ENCODE measurements at regions not wholly inside any gene's neighbourhood (a gene's known extent, or its start where the extent isn't known, plus 50 kb on each side); places are given as distances from the start of the nearest gene placed in this dataset.

DNA sequence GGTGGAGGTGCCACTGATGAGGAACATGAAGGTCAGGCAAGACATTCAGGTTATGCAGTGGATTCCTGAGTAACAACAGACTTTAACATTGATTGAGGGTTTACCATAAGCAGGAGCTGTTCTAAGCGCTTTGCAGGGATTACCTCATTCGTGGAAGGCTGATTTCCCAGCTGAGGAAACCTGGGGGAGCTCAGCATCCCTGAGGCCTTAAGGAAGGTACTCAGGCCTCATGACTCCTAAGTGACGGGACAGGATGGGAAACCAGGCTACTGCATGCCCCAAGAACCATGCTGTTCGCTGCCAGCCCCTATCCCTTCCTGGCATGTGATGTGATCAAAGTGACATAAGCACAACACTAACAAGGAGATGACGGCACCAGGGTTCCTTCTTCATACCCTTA lies 143.6 kb upstream of the NFE2L3 start:
- H3K9me2 ChIP-seq (replicated peaks; ENCODE audit: low read length) = no peaks in the 10 kb centered on the region
- no peaks in the 10 kb centered on the region for H3K4me1 ChIP-seq (ENCODE audit: insufficient read depth, low read length)
- H3F3A ChIP-seq (ENCODE audit: low read length, unreplicated experiment) = no peaks in the 10 kb centered on the region
- DNase-seq (no peak), ATAC-seq (no peak)
- ChIA-PET POLR2A (ENCODE audit: unreplicated experiment) (no interaction called here), CTCF (no interaction called here)
- H3K9ac ChIP-seq (ENCODE audit: low read length) = no peak overlapping the region
- TF ChIP-seq EZH2phosphoT487 (IDR thresholded peaks at IDR 0.05; ENCODE audit: borderline replicate concordance, low read length) = no peak
- TF ChIP-seq, protein P1, sequence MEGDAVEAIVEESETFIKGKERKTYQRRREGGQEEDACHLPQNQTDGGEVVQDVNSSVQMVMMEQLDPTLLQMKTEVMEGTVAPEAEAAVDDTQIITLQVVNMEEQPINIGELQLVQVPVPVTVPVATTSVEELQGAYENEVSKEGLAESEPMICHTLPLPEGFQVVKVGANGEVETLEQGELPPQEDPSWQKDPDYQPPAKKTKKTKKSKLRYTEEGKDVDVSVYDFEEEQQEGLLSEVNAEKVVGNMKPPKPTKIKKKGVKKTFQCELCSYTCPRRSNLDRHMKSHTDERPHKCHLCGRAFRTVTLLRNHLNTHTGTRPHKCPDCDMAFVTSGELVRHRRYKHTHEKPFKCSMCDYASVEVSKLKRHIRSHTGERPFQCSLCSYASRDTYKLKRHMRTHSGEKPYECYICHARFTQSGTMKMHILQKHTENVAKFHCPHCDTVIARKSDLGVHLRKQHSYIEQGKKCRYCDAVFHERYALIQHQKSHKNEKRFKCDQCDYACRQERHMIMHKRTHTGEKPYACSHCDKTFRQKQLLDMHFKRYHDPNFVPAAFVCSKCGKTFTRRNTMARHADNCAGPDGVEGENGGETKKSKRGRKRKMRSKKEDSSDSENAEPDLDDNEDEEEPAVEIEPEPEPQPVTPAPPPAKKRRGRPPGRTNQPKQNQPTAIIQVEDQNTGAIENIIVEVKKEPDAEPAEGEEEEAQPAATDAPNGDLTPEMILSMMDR (conservative IDR thresholded peaks at IDR 0.05; ENCODE audit: low read depth, low read length) = no peak
- no peak for TF ChIP-seq EZH2 (IDR thresholded peaks at IDR 0.05; ENCODE audit: low read length, unreplicated experiment)
- intact Hi-C loops (cut with micrococcal nuclease) = no loop called here
- no peak overlapping the region for H3K27ac ChIP-seq (ENCODE audit: low read length)
- no peak overlapping the region for H3K4me3 ChIP-seq (ENCODE audit: low read length)
- H4K20me1 ChIP-seq (ENCODE audit: low read length) = no peaks in the 10 kb centered on the region
- no TSS peak for BruUV-seq (replicated peaks)
- H3K9me3 ChIP-seq (ENCODE audit: low read length) = no peaks in the 10 kb centered on the region
- no peaks in the 10 kb centered on the region for H3K36me3 ChIP-seq (ENCODE audit: low read depth, low read length)
- H3K79me2 ChIP-seq (ENCODE audit: low read length) = no peaks in the 10 kb centered on the region
- peaks cover 35% of the 10 kb centered on the region for H3K27me3 ChIP-seq (ENCODE audit: low read length)
- H3K4me2 ChIP-seq (ENCODE audit: low read length) = no peak overlapping the region
- H2AFZ ChIP-seq (ENCODE audit: low read length) = no peak overlapping the region

GRCh38 chr7:26011039-26011696 lies 140.8 kb upstream of the NFE2L3 start:
- H3K4me1 ChIP-seq (ENCODE audit: insufficient read depth, low read length) = no peaks in the 10 kb centered on the region
- H3K9me3 ChIP-seq (ENCODE audit: low read length) = no peaks in the 10 kb centered on the region
- intact Hi-C loops (cut with micrococcal nuclease) = no loop called here
- H3K4me2 ChIP-seq (ENCODE audit: low read length) = no peak overlapping the region
- H4K20me1 ChIP-seq (ENCODE audit: low read length) = no peaks in the 10 kb centered on the region
- ChIA-PET POLR2A (ENCODE audit: unreplicated experiment) (no interaction called here), CTCF (no interaction called here)
- H3K4me3 ChIP-seq (ENCODE audit: low read length) = no peak overlapping the region
- H3K9me2 ChIP-seq (replicated peaks; ENCODE audit: low read length) = no peaks in the 10 kb centered on the region
- no peaks in the 10 kb centered on the region for H3K36me3 ChIP-seq (ENCODE audit: low read depth, low read length)
- ATAC-seq (no peak), DNase-seq (no peak)
- no TSS peak for BruUV-seq (replicated peaks)
- H3K9ac ChIP-seq (ENCODE audit: low read length) = no peak overlapping the region
- H3F3A ChIP-seq (ENCODE audit: low read length, unreplicated experiment) = no peaks in the 10 kb centered on the region
- no peak overlapping the region for H3K27ac ChIP-seq (ENCODE audit: low read length)
- no peaks in the 10 kb centered on the region for H3K79me2 ChIP-seq (ENCODE audit: low read length)
- H3K27me3 ChIP-seq (ENCODE audit: low read length) = peaks cover 28% of the 10 kb centered on the region
- H2AFZ ChIP-seq (ENCODE audit: low read length) = no peak overlapping the region
- TF ChIP-seq EZH2 (IDR thresholded peaks at IDR 0.05; ENCODE audit: low read length, unreplicated experiment) (no peak), EZH2phosphoT487 (IDR thresholded peaks at IDR 0.05; ENCODE audit: borderline replicate concordance, low read length) (no peak)
- TF ChIP-seq, protein P1 (conservative IDR thresholded peaks at IDR 0.05; ENCODE audit: low read depth, low read length) = no peak

GRCh38 chr7:26013551-26014083 lies 138.4 kb upstream of the NFE2L3 start:
- Histone ChIP-seq H3K9me2 (replicated peaks; ENCODE audit: low read length) (no peaks in the 10 kb centered on the region), H2AFZ (ENCODE audit: low read length) (no peak overlapping the region), H3K9ac (ENCODE audit: low read length) (no peak overlapping the region), H3K4me3 (ENCODE audit: low read length) (no peak overlapping the region), H3K79me2 (ENCODE audit: low read length) (no peaks in the 10 kb centered on the region), H3K4me2 (ENCODE audit: low read length) (no peak overlapping the region), H3K27me3 (ENCODE audit: low read length) (peaks cover 29% of the 10 kb centered on the region), H3F3A (ENCODE audit: low read length, unreplicated experiment) (no peaks in the 10 kb centered on the region), H3K9me3 (ENCODE audit: low read length) (no peaks in the 10 kb centered on the region), H4K20me1 (ENCODE audit: low read length) (no peaks in the 10 kb centered on the region), H3K36me3 (ENCODE audit: low read depth, low read length) (no peaks in the 10 kb centered on the region), H3K4me1 (ENCODE audit: insufficient read depth, low read length) (no peaks in the 10 kb centered on the region), H3K27ac (ENCODE audit: low read length) (no peak overlapping the region)
- TF ChIP-seq EZH2 (IDR thresholded peaks at IDR 0.05; ENCODE audit: low read length, unreplicated experiment) (no peak), EZH2phosphoT487 (IDR thresholded peaks at IDR 0.05; ENCODE audit: borderline replicate concordance, low read length) (no peak)
- TF ChIP-seq, protein P1 (conservative IDR thresholded peaks at IDR 0.05; ENCODE audit: low read depth, low read length) = no peak
- DNase-seq (no peak), ATAC-seq (no peak)
- POLR2A ChIA-PET (ENCODE audit: unreplicated experiment) = no interaction called here
- CTCF ChIA-PET = no interaction called here
- no TSS peak for BruUV-seq (replicated peaks)
- intact Hi-C loops (cut with micrococcal nuclease) = no loop called here

All from PC-3 (cell line).